ENCODE measurements at regions not wholly inside any gene's neighbourhood (a gene's known extent, or its start where the extent isn't known, plus 50 kb on each side); places are given as distances from the start of the nearest gene placed in this dataset.

GRCh38 chr3:31379598-31379997 is 153.1 kb upstream of the STT3B start:
- TF ChIP-seq CTCF (IDR thresholded peaks at IDR 0.05) (no peak), POLR2A (IDR thresholded peaks at IDR 0.05) (no peak)
